ENCODE measurements at regions not wholly inside any gene's neighbourhood (a gene's known extent, or its start where the extent isn't known, plus 50 kb on each side); places are given as distances from the start of the nearest gene placed in this dataset.

- TF ChIP-seq AFF4 (CRISPR knock-in tag; IDR thresholded peaks at IDR 0.05; ENCODE audit: borderline replicate concordance) (no peak), TP53 (CRISPR knock-in tag; IDR thresholded peaks at IDR 0.05) (no peak), ZNF219 (CRISPR knock-in tag; IDR thresholded peaks at IDR 0.05; ENCODE audit: borderline replicate concordance) (no peak), NFATC4 (CRISPR knock-in tag; IDR thresholded peaks at IDR 0.05) (no peak), ATF6 (CRISPR knock-in tag; IDR thresholded peaks at IDR 0.05) (no peak), SMAD3 (CRISPR knock-in tag; IDR thresholded peaks at IDR 0.05; ENCODE audit: borderline replicate concordance) (no peak), ERG (CRISPR knock-in tag; IDR thresholded peaks at IDR 0.05) (no peak), ZNF263 (CRISPR knock-in tag; IDR thresholded peaks at IDR 0.05; ENCODE audit: low read depth) (no peak), EMX1 (CRISPR knock-in tag; IDR thresholded peaks at IDR 0.05) (no peak)
Observed at GRCh38 chr5:163624431-163624830, 119.0 kb downstream of the MAT2B start (continued).

- ChIA-PET POLR2A (no interaction called here), CTCF (no interaction called here)
- Mint-ChIP-seq H3K27ac (no peak overlapping the region), H3K27me3 (ENCODE audit: low read depth) (no peaks in the 10 kb centered on the region), H3K4me1 (no peaks in the 10 kb centered on the region), H3K36me3 (no peaks in the 10 kb centered on the region), H3K4me3 (no peak overlapping the region), H3K9me3 (peaks cover 7% of the 10 kb centered on the region; the same call in 1 of the 2 replicates)
- TF ChIP-seq ETV6 (CRISPR knock-in tag; IDR thresholded peaks at IDR 0.05) (no peak), ESRRA (CRISPR knock-in tag; IDR thresholded peaks at IDR 0.05; ENCODE audit: borderline replicate concordance) (no peak), ERG (CRISPR knock-in tag; IDR thresholded peaks at IDR 0.05) (no peak), PREB (CRISPR knock-in tag; IDR thresholded peaks at IDR 0.05; ENCODE audit: borderline replicate concordance) (no peak), E2F5 (CRISPR knock-in tag; IDR thresholded peaks at IDR 0.05) (no peak), ZNF396 (CRISPR knock-in tag; IDR thresholded peaks at IDR 0.05; ENCODE audit: borderline replicate concordance) (no peak), USF2 (CRISPR knock-in tag; IDR thresholded peaks at IDR 0.05) (peak; percentile 62; the same call in 1 of the 2 replicates), ZNF138 (CRISPR knock-in tag; conservative IDR thresholded peaks at IDR 0.05) (no peak), CBFB (CRISPR knock-in tag; IDR thresholded peaks at IDR 0.05; ENCODE audit: low read depth) (no peak), USF1 (CRISPR knock-in tag; IDR thresholded peaks at IDR 0.05) (peak; percentile 67; the same call in 1 of the 2 replicates), E2F1 (CRISPR knock-in tag; IDR thresholded peaks at IDR 0.05) (no peak), MLX (CRISPR knock-in tag; IDR thresholded peaks at IDR 0.05) (no peak), GTF2I (CRISPR knock-in tag; conservative IDR thresholded peaks at IDR 0.05) (no peak), HMGA2 (CRISPR knock-in tag; IDR thresholded peaks at IDR 0.05) (no peak)
- ATAC-seq, result no peak
- no peak for DNase-seq (ENCODE audit: low spot score)
Observed at GRCh38 chr5:163626904-163627434, 121.5 kb downstream of the MAT2B start.
